Calu3 (cell line): ENCODE measurements at regions not wholly inside any gene's neighbourhood (a gene's known extent, or its start where the extent isn't known, plus 50 kb on each side); places are given as distances from the start of the nearest gene placed in this dataset.

Source experiments
- BruUV-seq: library from RNA; stranded (reverse); fragments of 400-500 nt; replicated peaks from 2 replicates; lab custom pipeline; 2021; lab: Mats Ljungman, UMichigan
- CTCF ChIA-PET: fragments of 300-600 bp; sonication (Branson Sonifier 250); formaldehyde crosslinking; loops from one replicate; lab custom pipeline; 2022; ENCODE audit warnings: antibody characterized with exemption; lab: Charles Lee
- DNase-seq: peaks from one replicate; pipeline ENCODE4 v3.0.0; 2022
- H3K27ac Mint-ChIP-seq: one replicate; pipeline ENCODE4 v1.8.0; 2022; ENCODE audit warnings: mixed read lengths; ENCODE audit not compliant: unreplicated experiment
- H3K27me3 Mint-ChIP-seq: one replicate; pipeline ENCODE4 v1.8.0; 2022; ENCODE audit warnings: mixed read lengths; ENCODE audit not compliant: unreplicated experiment
- H3K36me3 Mint-ChIP-seq: one replicate; pipeline ENCODE4 v1.8.0; 2022; ENCODE audit warnings: mild to moderate bottlenecking, moderate library complexity, mixed read lengths; ENCODE audit not compliant: insufficient read depth, unreplicated experiment
- H3K4me1 Mint-ChIP-seq: one replicate; pipeline ENCODE4 v1.8.0; 2022; ENCODE audit warnings: mild to moderate bottlenecking, low read depth, mixed read lengths; ENCODE audit not compliant: unreplicated experiment
- H3K4me3 Mint-ChIP-seq: one replicate; pipeline ENCODE4 v1.8.0; 2022; ENCODE audit warnings: mild to moderate bottlenecking, low read depth, moderate library complexity, mixed read lengths; ENCODE audit not compliant: unreplicated experiment
- H3K9me3 Mint-ChIP-seq: one replicate; pipeline ENCODE4 v1.8.0; 2022; ENCODE audit warnings: low read depth, mixed read lengths; ENCODE audit not compliant: unreplicated experiment
- CTCF ChIP-seq: fragments of 200-600 bp; IDR thresholded peaks from one replicate; pipeline ENCODE4 v1.8.0; 2022; ENCODE audit warnings: antibody characterized with exemption; ENCODE audit not compliant: unreplicated experiment
- intact Hi-C: fragments of 100-400 bp; cut with micrococcal nuclease; formaldehyde crosslinking; loops from one replicate; pipeline ENCODE4 v1.10.0; 2022; ENCODE audit not compliant: unreplicated experiment

- no TSS peak for BruUV-seq
These were observed 661.2 kb upstream of the BCHE start for GRCh38 chr3:166498446-166498845.

GRCh38 chr3:166489826-166490225 lies 652.6 kb upstream of the BCHE start:
- no TSS peak for BruUV-seq
- no peaks in the 10 kb centered on the region for H3K36me3 Mint-ChIP-seq
- CTCF ChIA-PET = no interaction called here
- H3K4me3 Mint-ChIP-seq = no peak overlapping the region
- intact Hi-C loops = no loop called here
- no peaks in the 10 kb centered on the region for H3K27me3 Mint-ChIP-seq
- no peaks in the 10 kb centered on the region for H3K4me1 Mint-ChIP-seq
- no peak for TF ChIP-seq CTCF
- no peak for DNase-seq
- peaks cover 7% of the 10 kb centered on the region for H3K9me3 Mint-ChIP-seq
- H3K27ac Mint-ChIP-seq = no peak overlapping the region

More at GRCh38 chr3:166498446-166498845, 661.2 kb upstream of the BCHE start:
- no peaks in the 10 kb centered on the region for H3K36me3 Mint-ChIP-seq
- no peak for DNase-seq
- no peak overlapping the region for H3K4me3 Mint-ChIP-seq
- H3K4me1 Mint-ChIP-seq = no peaks in the 10 kb centered on the region
- intact Hi-C loops = no loop called here
- no peak overlapping the region for H3K27ac Mint-ChIP-seq
- no peak for TF ChIP-seq CTCF
- H3K9me3 Mint-ChIP-seq = peaks cover 15% of the 10 kb centered on the region
- H3K27me3 Mint-ChIP-seq = no peaks in the 10 kb centered on the region
- CTCF ChIA-PET = no interaction called here

GRCh38 chr3:166488977-166489672 lies 651.9 kb upstream of the BCHE start:
- TF ChIP-seq CTCF = no peak
- no peak overlapping the region for H3K27ac Mint-ChIP-seq
- no TSS peak for BruUV-seq
- H3K27me3 Mint-ChIP-seq = no peaks in the 10 kb centered on the region
- peaks cover 8% of the 10 kb centered on the region for H3K9me3 Mint-ChIP-seq
- intact Hi-C loops = no loop called here
- no peak overlapping the region for H3K4me3 Mint-ChIP-seq
- no peaks in the 10 kb centered on the region for H3K4me1 Mint-ChIP-seq
- CTCF ChIA-PET = no interaction called here
- no peaks in the 10 kb centered on the region for H3K36me3 Mint-ChIP-seq
- no peak for DNase-seq

GRCh38 chr3:166484470-166484869 lies 647.2 kb upstream of the BCHE start:
- no peak for DNase-seq
- no peaks in the 10 kb centered on the region for H3K4me1 Mint-ChIP-seq
- no peak overlapping the region for H3K4me3 Mint-ChIP-seq
- H3K9me3 Mint-ChIP-seq = peaks cover 5% of the 10 kb centered on the region
- H3K36me3 Mint-ChIP-seq = no peaks in the 10 kb centered on the region
- no peak overlapping the region for H3K27ac Mint-ChIP-seq
- intact Hi-C loops = no loop called here
- BruUV-seq = no TSS peak
- no peaks in the 10 kb centered on the region for H3K27me3 Mint-ChIP-seq
- CTCF ChIA-PET = no interaction called here
- TF ChIP-seq CTCF = no peak
